ENCODE measurements at regions not wholly inside any gene's neighbourhood (a gene's known extent, or its start where the extent isn't known, plus 50 kb on each side); places are given as distances from the start of the nearest gene placed in this dataset.

GRCh38 chr2:217713395-217714286 lies 289.2 kb downstream of the TNS1 start:
- H3K9ac ChIP-seq (ENCODE audit: insufficient read depth, low read length, poor library complexity, severe bottlenecking), result no peak overlapping the region
- H4K20me1 ChIP-seq (ENCODE audit: insufficient read depth, low read length), result no peaks in the 10 kb centered on the region
- H3K4me2 ChIP-seq (replicated peaks; ENCODE audit: extremely low read depth, low read length, poor library complexity, severe bottlenecking), result no peak overlapping the region
- peaks cover 0 to 2% (median 0%) of the 10 kb centered on the region in 7 donors for H3K9me3 Mint-ChIP-seq
- DNase-seq, result peak; percentile 40 to 56 (median 49)
- peak; percentile 96 for TF ChIP-seq CTCF (IDR thresholded peaks at IDR 0.05)
- no peaks in the 10 kb centered on the region for H3K27me3 ChIP-seq (ENCODE audit: control insufficient read depth in 2 of 2, insufficient read depth in 2 of 2, low read length in 2 of 2)
- peaks cover 18% of the 10 kb centered on the region for H3K4me1 Mint-ChIP-seq
- H3K27ac ChIP-seq (ENCODE audit: low read depth in 1 of 2, low read length in 2 of 2), result no peak overlapping the region
- no peak overlapping the region for H3K27ac Mint-ChIP-seq
- H3K36me3 ChIP-seq (replicated peaks in 1 of 2; ENCODE audit: control insufficient read depth in 1 of 2, insufficient read depth in 2 of 2, low read length in 2 of 2), result no peaks in the 10 kb centered on the region
- intact Hi-C loops (cut with micrococcal nuclease), result loop anchor here (5.0 kb wide), 1 partner anchor 1031 kb away; no protein-coding TSS in a partner anchor
- no peaks in the 10 kb centered on the region for H3K79me2 ChIP-seq (ENCODE audit: insufficient read depth, low read length)
- peak overlapping the region in 1 of 2 donors; percentile 44 for H3K4me3 Mint-ChIP-seq
- H3K36me3 Mint-ChIP-seq, result no peaks in the 10 kb centered on the region
- H3K4me3 ChIP-seq (replicated peaks in 1 of 3; ENCODE audit: low read depth in 2 of 3, low read length in 3 of 3), result no peak overlapping the region
- H3K27me3 Mint-ChIP-seq (ENCODE audit: low read depth in 3 of 3), result peaks cover 8 to 27% (median 12%) of the 10 kb centered on the region in 3 donors
- WGBS (ENCODE audit: insufficient coverage), result 33% methylated on average over 16 of the region's 16 CpGs
- peak overlapping the region; percentile 22 for H2AFZ ChIP-seq (ENCODE audit: insufficient read depth, low read depth, low read length, poor library complexity, severe bottlenecking)
- no peaks in the 10 kb centered on the region for H3K9me3 ChIP-seq (replicated peaks in 1 of 2; ENCODE audit: control insufficient read depth in 1 of 2, insufficient read depth in 1 of 2, low read length in 2 of 2)
- H3K4me1 ChIP-seq (ENCODE audit: control insufficient read depth in 1 of 2, insufficient read depth in 2 of 2, low read length in 2 of 2), result peaks cover 6 to 8% of the 10 kb centered on the region in 2 donors

- H3K9me3 Mint-ChIP-seq, result peaks cover 0 to 2% (median 0%) of the 10 kb centered on the region in 7 donors
- no peaks in the 10 kb centered on the region for H3K36me3 Mint-ChIP-seq
- H3K4me2 ChIP-seq (replicated peaks; ENCODE audit: extremely low read depth, low read length, poor library complexity, severe bottlenecking), result no peak overlapping the region
- H3K36me3 ChIP-seq (replicated peaks in 1 of 2; ENCODE audit: control insufficient read depth in 1 of 2, insufficient read depth in 2 of 2, low read length in 2 of 2), result no peaks in the 10 kb centered on the region
- peaks cover 6 to 20% (median 12%) of the 10 kb centered on the region in 3 donors for H3K27me3 Mint-ChIP-seq (ENCODE audit: low read depth in 3 of 3)
- no peak for TF ChIP-seq CTCF (IDR thresholded peaks at IDR 0.05)
- no peaks in the 10 kb centered on the region for H3K79me2 ChIP-seq (ENCODE audit: insufficient read depth, low read length)
- no peak overlapping the region for H3K4me3 ChIP-seq (replicated peaks in 1 of 3; ENCODE audit: low read depth in 2 of 3, low read length in 3 of 3)
- intact Hi-C loops (cut with micrococcal nuclease), result loop anchor here (5.0 kb wide), 1 partner anchor 1030 kb away; no protein-coding TSS in a partner anchor
- H3K4me1 Mint-ChIP-seq, result peaks cover 18% of the 10 kb centered on the region
- no peak overlapping the region for H3K27ac ChIP-seq (ENCODE audit: low read depth in 1 of 2, low read length in 2 of 2)
- H3K4me3 Mint-ChIP-seq, result no peak overlapping the region
- H3K4me1 ChIP-seq (ENCODE audit: control insufficient read depth in 1 of 2, insufficient read depth in 2 of 2, low read length in 2 of 2), result peaks cover 6 to 8% of the 10 kb centered on the region in 2 donors
- WGBS (ENCODE audit: insufficient coverage), result 86% methylated on average over 7 of the region's 7 CpGs
- H3K27ac Mint-ChIP-seq, result no peak overlapping the region
- peaks cover 0 to 2% of the 10 kb centered on the region in 2 donors for H3K27me3 ChIP-seq (ENCODE audit: control insufficient read depth in 2 of 2, insufficient read depth in 2 of 2, low read length in 2 of 2)
- no peak overlapping the region for H3K9ac ChIP-seq (ENCODE audit: insufficient read depth, low read length, poor library complexity, severe bottlenecking)
- no peaks in the 10 kb centered on the region for H4K20me1 ChIP-seq (ENCODE audit: insufficient read depth, low read length)
- H2AFZ ChIP-seq (ENCODE audit: insufficient read depth, low read depth, low read length, poor library complexity, severe bottlenecking), result no peak overlapping the region
- DNase-seq, result no peak
- H3K9me3 ChIP-seq (replicated peaks in 1 of 2; ENCODE audit: control insufficient read depth in 1 of 2, insufficient read depth in 1 of 2, low read length in 2 of 2), result no peaks in the 10 kb centered on the region
These were observed 290.4 kb downstream of the TNS1 start for GRCh38 chr2:217712431-217712830.

Measured in CD14-positive monocyte (primary cell).